ENCODE measurements at regions not wholly inside any gene's neighbourhood (a gene's known extent, or its start where the extent isn't known, plus 50 kb on each side); places are given as distances from the start of the nearest gene placed in this dataset.

- Mint-ChIP-seq H3K36me3 (ENCODE audit: low read depth) (peaks cover 38% of the 10 kb centered on the region), H3K4me3 (no peak overlapping the region), H3K27ac (no peak overlapping the region), H3K9me3 (no peaks in the 10 kb centered on the region), H3K4me1 (no peaks in the 10 kb centered on the region), H3K27me3 (ENCODE audit: insufficient read depth, low read depth, poor library complexity) (no peaks in the 10 kb centered on the region)
- no peak overlapping the region for H2AFZ ChIP-seq
- no peaks in the 10 kb centered on the region for H3K79me2 ChIP-seq (replicated peaks; ENCODE audit: insufficient read depth)
- H3K27me3 ChIP-seq (ENCODE audit: insufficient read depth): no peaks in the 10 kb centered on the region
- no peak for TF ChIP-seq JUNB (IDR thresholded peaks at IDR 0.05; ENCODE audit: unreplicated experiment)
- TF ChIP-seq STAT1 (IDR thresholded peaks at IDR 0.05; ENCODE audit: unreplicated experiment): no peak
- no peak for TF ChIP-seq ZNF114 (CRISPR knock-in tag; IDR thresholded peaks at IDR 0.05)
- no peak for TF ChIP-seq EZH2phosphoT487 (IDR thresholded peaks at IDR 0.05; ENCODE audit: unreplicated experiment)
- no peak for TF ChIP-seq POLR2AphosphoS5 (IDR thresholded peaks at IDR 0.05; ENCODE audit: low read depth)
- TF ChIP-seq ETS1 (IDR thresholded peaks at IDR 0.05): no peak
- TF ChIP-seq ZNF331 (CRISPR knock-in tag; IDR thresholded peaks at IDR 0.05; ENCODE audit: low read depth): no peak
- TF ChIP-seq CTCF (conservative IDR thresholded peaks at IDR 0.05; ENCODE audit: low read depth in 2 of 2): no peak
- no peak for TF ChIP-seq NANOG (IDR thresholded peaks at IDR 0.05; ENCODE audit: borderline replicate concordance)
- no peak for TF ChIP-seq EZH2 (IDR thresholded peaks at IDR 0.05; ENCODE audit: low read depth, unreplicated experiment)
- no peak for TF ChIP-seq REST (IDR thresholded peaks at IDR 0.05; ENCODE audit: unreplicated experiment)
- no peak for TF ChIP-seq CREB1 (CRISPR knock-in tag; IDR thresholded peaks at IDR 0.05; ENCODE audit: low read depth)
- no peak for TF ChIP-seq ZNF462 (CRISPR knock-in tag; IDR thresholded peaks at IDR 0.05)
- H3K9me2 ChIP-seq (ENCODE audit: insufficient read depth): no peaks in the 10 kb centered on the region
- H4K20me1 ChIP-seq (replicated peaks; ENCODE audit: insufficient read depth): no peaks in the 10 kb centered on the region; the same call in 1 of the 2 replicates
- H3K36me3 ChIP-seq (ENCODE audit: insufficient read depth): peaks cover 3% of the 10 kb centered on the region; the same call in 1 of the 2 replicates
- no peak for ATAC-seq
- H3F3A ChIP-seq (replicated peaks; ENCODE audit: low read depth): no peaks in the 10 kb centered on the region
- no peak overlapping the region for H3K4me2 ChIP-seq
- no peak overlapping the region for H3K4me3 ChIP-seq
- no peak for DNase-seq (ENCODE audit: low spot score)
- H3K27ac ChIP-seq (ENCODE audit: low read depth): no peak overlapping the region
- no peaks in the 10 kb centered on the region for H3K4me1 ChIP-seq (ENCODE audit: insufficient read depth)
Measured at GRCh38 chr6:144460327-144461095, 175.4 kb downstream of the UTRN start.

Measured in GM23338 (cell line).